Heart left ventricle (tissue), 16 donors: ENCODE measurements at regions not wholly inside any gene's neighbourhood (a gene's known extent, or its start where the extent isn't known, plus 50 kb on each side); places are given as distances from the start of the nearest gene placed in this dataset.
A peak's percentile ranks its signal among the peaks of the same experiment; 100 is the strongest.

Experiments used
- ATAC-seq, 4 donors: fragments of 200-7000 bp; cut with Tn5 transposase; one replicate each; pipeline ENCODE4 v1.9.1; 2020 to 2022; ENCODE audit warnings: moderate library complexity in 4 of 4, mild to moderate bottlenecking in 3 of 4, moderate number of reproducible peaks in 1 of 4
- DNase-seq, 5 donors: peaks; one replicate each; pipeline ENCODE4 v3.0.0-alpha.2; 2020
- H3K27ac ChIP-seq, 12 donors: fragments of 200-600 bp; sonication (generic) in 4 of 12; one replicate each; pipeline versions ENCODE4 v1.5.0 to v1.8.0; 2016 to 2022; ENCODE audit warnings: mild to moderate bottlenecking in 2 of 12
- H3K27me3 ChIP-seq, 9 donors: fragments of 200-600 bp; sonication (generic) in 2 of 9; one replicate each; pipeline versions ENCODE4 v1.5.1 to v1.8.0; 2016 to 2022; ENCODE audit warnings: mild to moderate bottlenecking in 3 of 9
- H3K36me3 ChIP-seq, 9 donors: fragments of 200-600 bp; sonication (generic) in 2 of 9; one replicate each; pipeline versions ENCODE4 v1.5.0 to v1.8.0; 2018 to 2022; ENCODE audit warnings: mild to moderate bottlenecking in 2 of 9
- H3K4me1 ChIP-seq, 12 donors: fragments of 200-600 bp; sonication (generic) in 4 of 12; one replicate each; pipeline versions ENCODE4 v1.5.0 to v1.8.0; 2016 to 2022; ENCODE audit warnings: mild to moderate bottlenecking in 3 of 12
- H3K4me3 ChIP-seq, 12 donors: fragments of 200-600 bp; sonication (generic) in 4 of 12; one replicate each; pipeline versions ENCODE4 v1.5.0 to v1.8.0; 2017 to 2022; ENCODE audit warnings: mild to moderate bottlenecking in 9 of 12, moderate library complexity in 4 of 12
- H3K9me3 ChIP-seq, 12 donors: fragments of 200-600 bp; sonication (generic) in 4 of 12; one replicate each; pipeline versions ENCODE4 v1.5.0 to v1.8.0; 2016 to 2022; ENCODE audit warnings: mild to moderate bottlenecking in 1 of 12
- CTCF ChIP-seq, 12 donors: fragments of 200-600 bp; sonication (generic) in 4 of 12; IDR thresholded peaks; one replicate each; pipeline versions ENCODE4 v1.5.0 to v1.8.0; 2018 to 2022; ENCODE audit warnings: antibody characterized with exemption in 12 of 12, mild to moderate bottlenecking in 5 of 12
- POLR2A ChIP-seq, 2 donors: fragments of 450-650 bp; IDR thresholded peaks; one replicate each; pipeline ENCODE4 v1.6.1; 2017; ENCODE audit warnings: antibody characterized with exemption in 2 of 2, mild to moderate bottlenecking in 2 of 2, moderate library complexity in 2 of 2
- WGBS, 4 donors: extraction: QIAGEN DNeasy Blood & Tissue Kit in 2 of 4; methylation state at CpG; one replicate each; pipeline versions ENCODE4 v1.1.5 to v1.1.7; 2013 to 2018; 5-methylcytosine and 5-hydroxymethylcytosine counted together
- intact Hi-C, 10 donors: fragments of 100-400 bp; cut with DNase I; formaldehyde crosslinking; loops; one replicate each; pipeline versions ENCODE4 v1.11.1 to v1.14.2; 2022
- donor health status: ischemic (EF 13 %, LVEDD 7.1; RV severe dilation, severe dysfunction).
- donor health status: healthy with polysubstance abuse.
- donor health status: DM: no; HTN: yes; CAD: no.
- donor health status: DM: no; HTN: no; CAD: no.
- donor health status: ischemic (EF 25% LVEDD 6.9; RV normal size, moderate dysfunction).
- donor health status: ischemic (EF 25% LVEDD 5.7; RV mildly dilated, moderate dysfunction).
- donor health status: healthy.
- donor health status: DM: yes; HTN: yes; CAD: no.
- donor health status: ischemic (EF 35%, LVEDD 5.7; RV mildly dilated, moderate dysfunction).
- donor health status: nonischemic (EF 11% LVEDD 7.7; RV severe dilation, severe dysfunction).
- donor health status: DM: yes; HTN: yes; CAD: no.
- donor health status: PGD.
- donor health status: ischemic (EF 29% LVEDD 5.4; RV normal size, mild dysfunction).
- donor health status: nonischemic (EF 23%, LVEDD 6.1; RV moderate dilation, normal function).

DNA sequence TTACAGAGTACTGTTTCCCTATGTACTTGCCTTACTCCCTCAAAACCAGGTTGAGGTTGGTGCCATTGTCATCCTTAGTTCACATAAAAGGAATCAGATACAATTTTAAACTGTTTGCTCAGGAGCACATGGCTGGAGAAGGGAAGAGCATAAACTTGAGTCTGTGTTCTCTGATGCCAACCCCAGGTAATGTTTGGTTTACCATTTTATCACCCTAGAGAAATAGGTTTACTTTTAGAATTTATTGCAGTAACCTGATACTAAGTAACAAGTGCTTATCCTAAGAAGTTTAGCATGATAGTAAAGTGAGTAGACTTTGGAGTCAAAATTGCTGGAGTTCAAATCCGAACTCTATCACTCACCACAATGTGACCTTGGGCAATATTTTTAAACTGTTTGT, 86.3 kb downstream of the RFPL4B start:
- Histone ChIP-seq H3K27ac (no peak overlapping the region), H3K4me1 (peaks cover 0 to 3% (median 0%) of the 10 kb centered on the region in 12 donors), H3K36me3 (no peaks in the 10 kb centered on the region), H3K27me3 (no peaks in the 10 kb centered on the region), H3K4me3 (no peak overlapping the region), H3K9me3 (no peaks in the 10 kb centered on the region)
- DNase-seq (no peak), ATAC-seq (no peak)
- intact Hi-C loops: no loop called here
- WGBS, 4 donors: 89 to 94% (median 92%) methylated on average over 1 of the region's 1 CpG
- TF ChIP-seq POLR2A (IDR thresholded peaks at IDR 0.05) (no peak), CTCF (IDR thresholded peaks at IDR 0.05) (no peak)

GRCh38 chr6:112434896-112435435, 87.8 kb downstream of the RFPL4B start:
- intact Hi-C loops: no loop called here
- WGBS, 4 donors: 79 to 92% (median 85%) methylated on average over 2 of the region's 2 CpGs
- Histone ChIP-seq H3K4me1 (peaks cover 0 to 3% (median 0%) of the 10 kb centered on the region in 12 donors), H3K27me3 (no peaks in the 10 kb centered on the region), H3K4me3 (no peak overlapping the region), H3K9me3 (no peaks in the 10 kb centered on the region), H3K27ac (no peak overlapping the region), H3K36me3 (no peaks in the 10 kb centered on the region)
- DNase-seq: no peak
- no peak for TF ChIP-seq POLR2A (IDR thresholded peaks at IDR 0.05)
- no peak for TF ChIP-seq CTCF (IDR thresholded peaks at IDR 0.05)
- ATAC-seq: no peak

DNA sequence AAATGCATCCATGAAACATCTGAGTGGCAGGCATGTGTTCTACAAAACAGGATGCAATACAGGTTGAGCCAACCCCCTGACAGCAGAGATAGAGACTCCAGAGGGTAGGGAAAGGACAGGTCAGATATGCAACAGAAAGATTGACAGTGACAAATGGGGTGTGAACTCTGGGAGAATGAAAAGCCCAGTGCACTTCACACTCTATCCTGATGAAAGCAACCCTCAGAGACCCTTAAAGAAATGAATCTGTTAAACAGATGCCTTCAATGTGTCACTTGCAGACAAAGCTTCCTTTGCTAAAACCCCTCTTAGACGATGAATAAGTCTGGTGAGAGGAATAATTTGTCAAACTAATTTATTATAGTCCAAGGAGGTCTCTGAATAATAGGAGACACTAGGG, 89.9 kb downstream of the RFPL4B start:
- Histone ChIP-seq H3K36me3 (no peaks in the 10 kb centered on the region), H3K9me3 (no peaks in the 10 kb centered on the region), H3K4me1 (peaks cover 0 to 3% (median 0%) of the 10 kb centered on the region in 12 donors), H3K4me3 (no peak overlapping the region), H3K27ac (no peak overlapping the region), H3K27me3 (no peaks in the 10 kb centered on the region)
- no peak for TF ChIP-seq POLR2A (IDR thresholded peaks at IDR 0.05)
- 13 to 40% (median 19%) methylated on average over 1 of the region's 1 CpG for WGBS, 4 donors
- DNase-seq: no peak
- no peak for ATAC-seq
- intact Hi-C loops: no loop called here

DNA sequence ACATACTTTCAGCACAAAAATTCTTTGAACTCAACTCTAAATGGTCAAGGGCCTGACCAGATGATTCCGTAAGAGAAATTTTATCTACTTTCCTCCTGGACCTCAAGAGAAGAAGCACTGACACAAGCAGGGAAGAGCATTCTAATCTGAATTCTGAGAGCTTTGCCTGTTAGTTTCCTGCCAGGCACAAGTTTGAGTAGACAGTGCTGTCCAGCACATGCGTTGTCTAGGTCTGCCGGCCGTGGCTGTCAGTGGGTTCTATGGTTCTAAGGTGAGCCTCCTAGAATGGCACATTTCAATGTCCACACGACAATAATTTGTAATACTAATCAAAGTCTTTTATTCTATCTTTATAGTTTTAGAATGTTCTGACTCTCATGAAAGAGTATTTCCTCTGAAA, 91.9 kb downstream of the RFPL4B start:
- no peak for TF ChIP-seq CTCF (IDR thresholded peaks at IDR 0.05)
- TF ChIP-seq POLR2A (IDR thresholded peaks at IDR 0.05): no peak
- WGBS, 4 donors: 53 to 63% (median 60%) methylated on average over 5 of the region's 5 CpGs
- intact Hi-C loops: no loop called here
- H3K27ac ChIP-seq: peak overlapping the region in 3 of 12 donors; percentile 33 to 62 (median 37)
- H3K4me1 ChIP-seq: peaks cover 0 to 3% (median 0%) of the 10 kb centered on the region in 12 donors
- H3K36me3 ChIP-seq: no peaks in the 10 kb centered on the region
- DNase-seq (peak in 1 of 5 donors; percentile 25), ATAC-seq (peak in 1 of 4 donors; percentile 54)
- H3K4me3 ChIP-seq: no peak overlapping the region
- no peaks in the 10 kb centered on the region for H3K9me3 ChIP-seq
- no peaks in the 10 kb centered on the region for H3K27me3 ChIP-seq

DNA sequence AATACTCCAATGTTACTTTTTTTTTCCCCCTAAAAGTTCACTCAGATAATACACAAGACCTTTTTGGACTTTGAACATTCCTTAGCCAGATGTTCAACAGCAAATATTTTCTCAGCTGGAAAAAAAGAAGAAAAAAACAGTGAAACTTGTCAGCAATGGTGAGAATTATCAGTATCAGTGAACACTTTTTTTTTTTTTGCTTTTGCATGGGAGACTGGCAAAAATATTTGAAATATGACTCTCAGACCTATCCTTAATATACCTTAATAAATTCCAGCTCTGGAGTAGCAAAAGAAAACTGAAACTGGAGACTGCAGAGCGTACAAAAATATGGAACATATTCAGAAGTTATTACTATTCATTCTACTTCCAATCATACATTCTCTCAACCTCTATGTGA, 92.3 kb downstream of the RFPL4B start:
- H3K9me3 ChIP-seq: no peaks in the 10 kb centered on the region
- no peak for TF ChIP-seq POLR2A (IDR thresholded peaks at IDR 0.05)
- TF ChIP-seq CTCF (IDR thresholded peaks at IDR 0.05): no peak
- 84 to 87% (median 85%) methylated on average over 1 of the region's 1 CpG for WGBS, 4 donors
- no peaks in the 10 kb centered on the region for H3K36me3 ChIP-seq
- H3K27ac ChIP-seq: peak overlapping the region in 3 of 12 donors; percentile 33 to 62 (median 37)
- no peaks in the 10 kb centered on the region for H3K27me3 ChIP-seq
- intact Hi-C loops: no loop called here
- no peak for DNase-seq
- H3K4me1 ChIP-seq: peaks cover 0 to 3% (median 0%) of the 10 kb centered on the region in 12 donors
- peak in 1 of 4 donors; percentile 13 for ATAC-seq
- no peak overlapping the region for H3K4me3 ChIP-seq
